ENCODE measurements at regions not wholly inside any gene's neighbourhood (a gene's known extent, or its start where the extent isn't known, plus 50 kb on each side); places are given as distances from the start of the nearest gene placed in this dataset.

- TF ChIP-seq CTCF (IDR thresholded peaks at IDR 0.05): no peak
- no peak for TF ChIP-seq POLR2A (IDR thresholded peaks at IDR 0.05)
- WGBS, 2 donors: 73 to 85% methylated on average over 2 of the region's 2 CpGs
- intact Hi-C loops (cut with DNase I): no loop called here
- Histone ChIP-seq H3K4me3 (no peak overlapping the region), H3K27me3 (no peaks in the 10 kb centered on the region), H3K36me3 (replicated peaks in 1 of 2; ENCODE audit: insufficient read depth in 1 of 2, low read depth in 2 of 2) (no peaks in the 10 kb centered on the region), H3K4me1 (no peaks in the 10 kb centered on the region), H3K9me3 (no peaks in the 10 kb centered on the region), H3K27ac (no peak overlapping the region)
- DNase-seq: no peak
- no peak for ATAC-seq
Measured at GRCh38 chr15:46872981-46873330, 844.3 kb upstream of the SEMA6D start.

- no peak for DNase-seq
- no peak for ATAC-seq
- 37 to 45% methylated on average over 5 of the region's 5 CpGs for WGBS, 2 donors
- Histone ChIP-seq H3K27me3 (no peaks in the 10 kb centered on the region), H3K27ac (no peak overlapping the region), H3K9me3 (no peaks in the 10 kb centered on the region), H3K4me1 (no peaks in the 10 kb centered on the region), H3K4me3 (no peak overlapping the region), H3K36me3 (replicated peaks in 1 of 2; ENCODE audit: insufficient read depth in 1 of 2, low read depth in 2 of 2) (no peaks in the 10 kb centered on the region)
- TF ChIP-seq POLR2A (IDR thresholded peaks at IDR 0.05): no peak
- TF ChIP-seq CTCF (IDR thresholded peaks at IDR 0.05): no peak
- intact Hi-C loops (cut with DNase I): no loop called here
Measured at GRCh38 chr15:46879032-46879770, 838.1 kb upstream of the SEMA6D start.

GRCh38 chr15:46880791-46881190 is 836.5 kb upstream of the SEMA6D start:
- WGBS, 2 donors: 59 to 65% methylated on average over 2 of the region's 2 CpGs
- TF ChIP-seq CTCF (IDR thresholded peaks at IDR 0.05) (no peak), POLR2A (IDR thresholded peaks at IDR 0.05) (no peak)
- intact Hi-C loops (cut with DNase I): no loop called here

GRCh38 chr15:46892621-46893160 is 824.6 kb upstream of the SEMA6D start:
- Histone ChIP-seq H3K27ac (no peak overlapping the region), H3K9me3 (no peaks in the 10 kb centered on the region), H3K27me3 (no peaks in the 10 kb centered on the region), H3K4me3 (no peak overlapping the region), H3K4me1 (no peaks in the 10 kb centered on the region), H3K36me3 (replicated peaks in 1 of 2; ENCODE audit: insufficient read depth in 1 of 2, low read depth in 2 of 2) (no peaks in the 10 kb centered on the region)
- DNase-seq: no peak
- no peak for TF ChIP-seq POLR2A (IDR thresholded peaks at IDR 0.05)
- TF ChIP-seq CTCF (IDR thresholded peaks at IDR 0.05): no peak
- intact Hi-C loops (cut with DNase I): no loop called here
- ATAC-seq: no peak
- 58 to 61% methylated on average over 4 of the region's 4 CpGs for WGBS, 2 donors

More at GRCh38 chr15:46880791-46881190, 836.5 kb upstream of the SEMA6D start:
- Histone ChIP-seq H3K36me3 (replicated peaks in 1 of 2; ENCODE audit: insufficient read depth in 1 of 2, low read depth in 2 of 2) (no peaks in the 10 kb centered on the region), H3K4me1 (no peaks in the 10 kb centered on the region), H3K27ac (no peak overlapping the region), H3K9me3 (no peaks in the 10 kb centered on the region), H3K4me3 (no peak overlapping the region), H3K27me3 (no peaks in the 10 kb centered on the region)
- DNase-seq (no peak), ATAC-seq (no peak)

GRCh38 chr15:46894644-46895043 is 822.7 kb upstream of the SEMA6D start:
- intact Hi-C loops (cut with DNase I): no loop called here
- 86 to 89% methylated on average over 10 of the region's 10 CpGs for WGBS, 2 donors
- H3K4me3 ChIP-seq: no peak overlapping the region
- no peaks in the 10 kb centered on the region for H3K36me3 ChIP-seq (replicated peaks in 1 of 2; ENCODE audit: insufficient read depth in 1 of 2, low read depth in 2 of 2)
- DNase-seq: no peak
- no peaks in the 10 kb centered on the region for H3K9me3 ChIP-seq
- ATAC-seq: no peak
- TF ChIP-seq CTCF (IDR thresholded peaks at IDR 0.05): no peak
- H3K4me1 ChIP-seq: no peaks in the 10 kb centered on the region
- H3K27me3 ChIP-seq: no peaks in the 10 kb centered on the region
- H3K27ac ChIP-seq: no peak overlapping the region

All from body of pancreas (tissue), 4 donors.